MM.1S (cell line): ENCODE measurements at regions not wholly inside any gene's neighbourhood (a gene's known extent, or its start where the extent isn't known, plus 50 kb on each side); places are given as distances from the start of the nearest gene placed in this dataset.
"Not testable (repeated sequence)": the region's sequence is repeated elsewhere in the genome, so short reads cannot be mapped to it uniquely, and the experiment has no call there.

ENCODE experiments used
- DNase-seq: peaks from one replicate; pipeline ENCODE4 v3.0.0-alpha.2; 2015
- H2AFZ ChIP-seq: fragments of 300-600 bp; sonication (generic); 2 replicates; pipeline ENCODE4 v1.6.0; 2016; ENCODE audit warnings: antibody characterized with exemption, low read length
- H3F3A ChIP-seq: fragments of 300-600 bp; sonication (generic); 2 replicates; pipeline ENCODE4 v1.6.1; 2016; ENCODE audit warnings: mild to moderate bottlenecking, antibody characterized with exemption, low read length, moderate library complexity, mixed read lengths; ENCODE audit not compliant: insufficient read depth
- H3K27ac ChIP-seq: fragments of 300-600 bp; sonication (generic); 2 replicates; pipeline ENCODE4 v1.5.1; 2016; ENCODE audit warnings: mild to moderate bottlenecking, low read length
- H3K27me3 ChIP-seq: fragments of 300-600 bp; sonication (generic); replicated peaks from 2 replicates; pipeline ENCODE4 v1.6.0; 2016; ENCODE audit warnings: low read length; ENCODE audit not compliant: insufficient read depth
- H3K36me3 ChIP-seq: fragments of 300-600 bp; sonication (generic); replicated peaks from 2 replicates; pipeline ENCODE4 v1.6.1; 2016; ENCODE audit warnings: mild to moderate bottlenecking, low read length, mixed read lengths; ENCODE audit not compliant: insufficient read depth
- H3K4me1 ChIP-seq: fragments of 300-600 bp; sonication (generic); 2 replicates; pipeline ENCODE4 v1.6.1; 2016; ENCODE audit warnings: low read length, mixed read lengths
- H3K4me2 ChIP-seq: fragments of 300-600 bp; sonication (generic); 2 replicates; pipeline ENCODE4 v1.6.0; 2016; ENCODE audit warnings: low read depth, low read length
- H3K4me3 ChIP-seq: fragments of 300-600 bp; sonication (generic); 2 replicates; pipeline ENCODE4 v1.5.1; 2016; ENCODE audit warnings: low read length, mixed read lengths
- H3K79me2 ChIP-seq: fragments of 300-600 bp; sonication (generic); 2 replicates; pipeline ENCODE4 v1.6.1; 2016; ENCODE audit warnings: mixed run types, low read length, mixed read lengths
- H3K9ac ChIP-seq: fragments of 300-600 bp; sonication (generic); 2 replicates; pipeline ENCODE4 v1.6.1; 2016; ENCODE audit warnings: low read length, mixed read lengths
- H3K9me2 ChIP-seq: fragments of 300-600 bp; sonication (generic); replicated peaks from 2 replicates; pipeline ENCODE4 v1.6.1; 2016; ENCODE audit warnings: mild to moderate bottlenecking, low read length, mixed read lengths; ENCODE audit not compliant: insufficient read depth
- H3K9me3 ChIP-seq: fragments of 300-600 bp; sonication (generic); replicated peaks from 2 replicates; pipeline ENCODE4 v1.6.1; 2016; ENCODE audit warnings: mild to moderate bottlenecking, low read length, mixed read lengths; ENCODE audit not compliant: insufficient read depth
- H4K20me1 ChIP-seq: fragments of 300-600 bp; sonication (generic); 2 replicates; pipeline ENCODE4 v1.6.1; 2016; ENCODE audit warnings: mild to moderate bottlenecking, low read length, moderate library complexity, mixed read lengths; ENCODE audit not compliant: insufficient read depth
- CTCF ChIP-seq: fragments of 300-600 bp; sonication (generic); IDR thresholded peaks from 2 replicates; pipeline ENCODE4 v1.5.1; 2016; ENCODE audit warnings: antibody characterized with exemption, low read length, mixed read lengths
- EZH2 ChIP-seq: fragments of 300-600 bp; sonication (generic); optimal IDR thresholded peaks from 2 replicates; pipeline ENCODE3; 2017; ENCODE audit warnings: low read depth, mild to moderate bottlenecking, antibody characterized with exemption, low read length, mixed read lengths
- EZH2phosphoT487 ChIP-seq: fragments of 300-600 bp; sonication (generic); IDR thresholded peaks from 2 replicates; pipeline ENCODE4 v1.6.1; 2018; ENCODE audit warnings: antibody characterized with exemption, low read length

GRCh38 chrX:13452283-13452682 lies 117.1 kb upstream of the EGFL6 start:
- no peak for DNase-seq
- Histone ChIP-seq H3K4me3 (no peak overlapping the region), H3K4me1 (no peaks in the 10 kb centered on the region), H3K9me3 (no peaks in the 10 kb centered on the region), H3K36me3 (no peaks in the 10 kb centered on the region), H3K79me2 (no peaks in the 10 kb centered on the region), H3K9me2 (no peaks in the 10 kb centered on the region), H3K9ac (no peak overlapping the region), H3K27me3 (no peaks in the 10 kb centered on the region), H3K4me2 (no peak overlapping the region), H3F3A (no peaks in the 10 kb centered on the region), H2AFZ (no peak overlapping the region), H4K20me1 (no peaks in the 10 kb centered on the region), H3K27ac (no peak overlapping the region)
- TF ChIP-seq CTCF (no peak), EZH2 (no peak), EZH2phosphoT487 (no peak)

- no peaks in the 10 kb centered on the region for H3F3A ChIP-seq
- TF ChIP-seq EZH2 (no peak), CTCF (no peak), EZH2phosphoT487 (no peak)
- no peak overlapping the region for H3K9ac ChIP-seq
- no peak overlapping the region for H2AFZ ChIP-seq
- H4K20me1 ChIP-seq: no peaks in the 10 kb centered on the region
- no peaks in the 10 kb centered on the region for H3K9me2 ChIP-seq
- DNase-seq: no peak
- no peaks in the 10 kb centered on the region for H3K79me2 ChIP-seq
- H3K27ac ChIP-seq: no peak overlapping the region
- no peak overlapping the region for H3K4me3 ChIP-seq
- H3K9me3 ChIP-seq: no peaks in the 10 kb centered on the region
- no peak overlapping the region for H3K4me2 ChIP-seq
- no peaks in the 10 kb centered on the region for H3K36me3 ChIP-seq
- no peaks in the 10 kb centered on the region for H3K27me3 ChIP-seq
- H3K4me1 ChIP-seq: no peaks in the 10 kb centered on the region
These were observed 120.0 kb upstream of the EGFL6 start for GRCh38 chrX:13449441-13449840.

- Histone ChIP-seq H3K27me3 (no peaks in the 10 kb centered on the region), H3K36me3 (no peaks in the 10 kb centered on the region), H3F3A (no peaks in the 10 kb centered on the region), H3K4me3 (no peak overlapping the region), H3K9me3 (no peaks in the 10 kb centered on the region), H3K79me2 (no peaks in the 10 kb centered on the region), H3K9me2 (no peaks in the 10 kb centered on the region), H4K20me1 (no peaks in the 10 kb centered on the region), H3K9ac (no peak overlapping the region), H3K4me1 (no peaks in the 10 kb centered on the region), H3K4me2 (no peak overlapping the region), H3K27ac (no peak overlapping the region), H2AFZ (no peak overlapping the region)
- no peak for DNase-seq
- no peak for TF ChIP-seq EZH2phosphoT487
- no peak for TF ChIP-seq EZH2
- TF ChIP-seq CTCF: no peak
These were observed 120.5 kb upstream of the EGFL6 start for GRCh38 chrX:13448941-13449340.

- not testable (repeated sequence) for H4K20me1 ChIP-seq, H3K79me2 ChIP-seq
These were observed 121.8 kb upstream of the ATXN3L start for GRCh38 chrX:13441608-13442007.

More at GRCh38 chrX:13441608-13442007, 121.8 kb upstream of the ATXN3L start:
- not testable (repeated sequence) for H3K4me1 ChIP-seq, H3K9ac ChIP-seq, H2AFZ ChIP-seq, H3K27me3 ChIP-seq, DNase-seq, H3K9me3 ChIP-seq, H3K27ac ChIP-seq, H3K4me2 ChIP-seq, H3K9me2 ChIP-seq, H3K4me3 ChIP-seq, H3K36me3 ChIP-seq, H3F3A ChIP-seq
